ENCODE measurements at regions not wholly inside any gene's neighbourhood (a gene's known extent, or its start where the extent isn't known, plus 50 kb on each side); places are given as distances from the start of the nearest gene placed in this dataset.
A peak's percentile ranks its signal among the peaks of the same experiment; 100 is the strongest.

DNA sequence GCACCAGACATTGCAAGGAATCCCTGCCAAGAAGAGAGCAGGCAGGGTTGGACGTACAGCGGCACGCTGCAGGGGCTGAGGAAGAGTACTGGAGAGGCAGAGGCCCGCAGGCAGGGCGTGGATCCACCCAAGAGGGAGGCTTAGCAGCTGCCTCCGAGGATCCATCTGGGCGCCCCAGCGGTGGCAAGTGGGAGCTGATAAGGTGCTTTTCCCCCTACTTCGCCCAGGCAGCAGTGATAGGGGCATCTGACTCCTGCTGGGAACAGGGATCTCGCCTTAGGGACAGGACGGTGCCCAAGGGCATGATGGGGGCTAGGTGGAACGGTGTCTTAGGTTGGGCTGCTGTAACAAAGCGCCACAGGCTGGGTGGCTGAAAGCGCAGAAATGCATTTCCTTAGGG, 67.4 kb upstream of the HS6ST1 start:
- intact Hi-C loops (cut with micrococcal nuclease), result no loop called here

DNA sequence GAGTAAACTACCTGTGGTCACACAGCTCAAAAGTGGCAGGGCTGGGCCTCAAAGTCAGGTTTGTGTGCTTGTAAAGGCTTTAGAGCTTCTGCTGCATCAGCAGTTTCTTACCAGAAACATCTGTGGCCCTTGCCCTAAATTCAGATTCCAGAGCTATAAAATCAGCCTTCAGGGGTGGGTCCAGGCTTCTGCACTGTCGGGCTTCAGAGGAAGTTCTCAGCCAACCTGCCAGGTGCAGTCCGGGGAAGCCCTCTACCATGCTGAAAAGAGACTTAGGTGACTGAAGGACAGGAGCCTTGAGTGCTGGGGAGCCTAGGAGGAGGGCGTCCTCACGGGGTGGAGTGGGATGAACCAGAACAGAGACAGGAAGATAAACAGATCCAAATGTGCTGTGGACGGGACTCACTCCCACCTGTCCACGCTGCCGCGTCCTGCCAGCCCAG, 69.9 kb upstream of the HS6ST1 start:
- POLR2A ChIA-PET (ENCODE audit: unreplicated experiment), result no interaction called here
- no peaks in the 10 kb centered on the region for H3K36me3 ChIP-seq (ENCODE audit: low read depth, low read length)
- BruUV-seq (replicated peaks), result no TSS peak
- no peaks in the 10 kb centered on the region for H3F3A ChIP-seq (ENCODE audit: low read length, unreplicated experiment)
- no peaks in the 10 kb centered on the region for H3K9me2 ChIP-seq (replicated peaks; ENCODE audit: low read length)
- H3K4me3 ChIP-seq (ENCODE audit: low read length), result no peak overlapping the region
- H3K27ac ChIP-seq (ENCODE audit: low read length), result no peak overlapping the region
- intact Hi-C loops (cut with micrococcal nuclease), result no loop called here
- no peaks in the 10 kb centered on the region for H3K79me2 ChIP-seq (ENCODE audit: low read length)
- no peak overlapping the region for H3K9ac ChIP-seq (ENCODE audit: low read length)
- no peaks in the 10 kb centered on the region for H3K9me3 ChIP-seq (ENCODE audit: low read length)
- peak overlapping the region; percentile 38 for H2AFZ ChIP-seq (ENCODE audit: low read length)
- ATAC-seq, result peak; percentile 51
- peak; percentile 58 for DNase-seq
- H4K20me1 ChIP-seq (ENCODE audit: low read length), result no peaks in the 10 kb centered on the region
- peaks cover 11% of the 10 kb centered on the region for H3K4me1 ChIP-seq (ENCODE audit: insufficient read depth, low read length)
- H3K27me3 ChIP-seq (ENCODE audit: low read length), result 0 out of 2 replicates have a peak, but pooled peaks cover under 1% of the 10 kb centered on the region
- H3K4me2 ChIP-seq (ENCODE audit: low read length), result peak overlapping the region; percentile 42
- TF ChIP-seq EZH2 (IDR thresholded peaks at IDR 0.05; ENCODE audit: low read length, unreplicated experiment), result no peak
- TF ChIP-seq, protein P1, sequence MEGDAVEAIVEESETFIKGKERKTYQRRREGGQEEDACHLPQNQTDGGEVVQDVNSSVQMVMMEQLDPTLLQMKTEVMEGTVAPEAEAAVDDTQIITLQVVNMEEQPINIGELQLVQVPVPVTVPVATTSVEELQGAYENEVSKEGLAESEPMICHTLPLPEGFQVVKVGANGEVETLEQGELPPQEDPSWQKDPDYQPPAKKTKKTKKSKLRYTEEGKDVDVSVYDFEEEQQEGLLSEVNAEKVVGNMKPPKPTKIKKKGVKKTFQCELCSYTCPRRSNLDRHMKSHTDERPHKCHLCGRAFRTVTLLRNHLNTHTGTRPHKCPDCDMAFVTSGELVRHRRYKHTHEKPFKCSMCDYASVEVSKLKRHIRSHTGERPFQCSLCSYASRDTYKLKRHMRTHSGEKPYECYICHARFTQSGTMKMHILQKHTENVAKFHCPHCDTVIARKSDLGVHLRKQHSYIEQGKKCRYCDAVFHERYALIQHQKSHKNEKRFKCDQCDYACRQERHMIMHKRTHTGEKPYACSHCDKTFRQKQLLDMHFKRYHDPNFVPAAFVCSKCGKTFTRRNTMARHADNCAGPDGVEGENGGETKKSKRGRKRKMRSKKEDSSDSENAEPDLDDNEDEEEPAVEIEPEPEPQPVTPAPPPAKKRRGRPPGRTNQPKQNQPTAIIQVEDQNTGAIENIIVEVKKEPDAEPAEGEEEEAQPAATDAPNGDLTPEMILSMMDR (conservative IDR thresholded peaks at IDR 0.05; ENCODE audit: low read depth, low read length), result no peak
- TF ChIP-seq EZH2phosphoT487 (IDR thresholded peaks at IDR 0.05; ENCODE audit: borderline replicate concordance, low read length), result no peak
- CTCF ChIA-PET, result no interaction called here

More for the DNA sequence above, 67.4 kb upstream of the HS6ST1 start:
- Histone ChIP-seq H3K36me3 (ENCODE audit: low read depth, low read length) (no peaks in the 10 kb centered on the region), H3F3A (ENCODE audit: low read length, unreplicated experiment) (no peaks in the 10 kb centered on the region), H3K4me2 (ENCODE audit: low read length) (no peak overlapping the region), H3K9me2 (replicated peaks; ENCODE audit: low read length) (no peaks in the 10 kb centered on the region), H3K27me3 (ENCODE audit: low read length) (peaks cover 10% of the 10 kb centered on the region; the same call in 1 of the 2 replicates), H3K79me2 (ENCODE audit: low read length) (no peaks in the 10 kb centered on the region), H2AFZ (ENCODE audit: low read length) (no peak overlapping the region), H3K9me3 (ENCODE audit: low read length) (no peaks in the 10 kb centered on the region), H3K27ac (ENCODE audit: low read length) (no peak overlapping the region), H3K4me1 (ENCODE audit: insufficient read depth, low read length) (peaks cover 11% of the 10 kb centered on the region), H3K4me3 (ENCODE audit: low read length) (no peak overlapping the region), H3K9ac (ENCODE audit: low read length) (no peak overlapping the region), H4K20me1 (ENCODE audit: low read length) (no peaks in the 10 kb centered on the region)
- POLR2A ChIA-PET (ENCODE audit: unreplicated experiment), result no interaction called here
- CTCF ChIA-PET, result no interaction called here
- BruUV-seq (replicated peaks), result no TSS peak
- DNase-seq (no peak), ATAC-seq (no peak)
- TF ChIP-seq EZH2 (IDR thresholded peaks at IDR 0.05; ENCODE audit: low read length, unreplicated experiment) (no peak), EZH2phosphoT487 (IDR thresholded peaks at IDR 0.05; ENCODE audit: borderline replicate concordance, low read length) (no peak)
- TF ChIP-seq, protein P1 (conservative IDR thresholded peaks at IDR 0.05; ENCODE audit: low read depth, low read length), result no peak

DNA sequence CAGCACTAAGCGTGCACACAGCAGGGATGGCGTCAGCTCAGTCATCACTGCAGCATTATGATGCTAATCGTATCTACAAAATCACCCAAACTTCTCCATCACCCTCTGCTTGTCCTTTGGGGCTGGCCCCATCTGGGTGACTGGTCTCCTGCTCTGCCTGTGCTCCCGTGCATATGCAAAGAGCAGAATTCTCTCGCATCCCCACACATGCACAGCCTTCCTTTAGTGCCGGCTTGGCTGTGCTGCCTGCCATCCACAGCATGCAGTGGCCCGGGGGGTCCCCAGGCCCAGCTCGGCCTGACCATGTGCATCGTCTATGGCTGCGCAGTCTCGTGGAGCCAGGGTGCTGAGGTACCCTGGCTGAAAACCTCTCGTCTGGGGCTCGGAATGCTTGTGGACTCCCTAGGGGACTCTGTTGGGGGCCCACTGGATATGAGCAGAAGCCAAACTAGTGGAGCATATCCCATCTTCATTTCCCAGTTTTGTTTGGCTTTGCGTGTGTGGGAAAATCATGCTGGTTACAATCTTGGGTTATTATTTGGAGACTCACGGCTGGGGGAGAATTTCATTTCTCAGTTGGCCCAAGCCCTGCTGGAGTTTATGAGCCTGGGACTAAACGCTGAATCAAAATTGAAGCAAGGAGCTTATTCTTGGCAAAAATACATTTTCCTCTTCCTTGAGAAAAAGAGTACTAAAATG, 70.9 kb upstream of the HS6ST1 start:
- TF ChIP-seq, protein P1 (conservative IDR thresholded peaks at IDR 0.05; ENCODE audit: low read depth, low read length), result no peak
- TF ChIP-seq EZH2phosphoT487 (IDR thresholded peaks at IDR 0.05; ENCODE audit: borderline replicate concordance, low read length), result no peak
- no peak for TF ChIP-seq EZH2 (IDR thresholded peaks at IDR 0.05; ENCODE audit: low read length, unreplicated experiment)
- Histone ChIP-seq H3K9me2 (replicated peaks; ENCODE audit: low read length) (no peaks in the 10 kb centered on the region), H3K27ac (ENCODE audit: low read length) (no peak overlapping the region), H2AFZ (ENCODE audit: low read length) (no peak overlapping the region), H3K4me1 (ENCODE audit: insufficient read depth, low read length) (peaks cover 11% of the 10 kb centered on the region), H3F3A (ENCODE audit: low read length, unreplicated experiment) (no peaks in the 10 kb centered on the region), H3K79me2 (ENCODE audit: low read length) (no peaks in the 10 kb centered on the region), H3K4me2 (ENCODE audit: low read length) (no peak overlapping the region), H3K27me3 (ENCODE audit: low read length) (peaks cover 11% of the 10 kb centered on the region; the same call in 1 of the 2 replicates), H3K9ac (ENCODE audit: low read length) (no peak overlapping the region), H3K9me3 (ENCODE audit: low read length) (no peaks in the 10 kb centered on the region), H3K4me3 (ENCODE audit: low read length) (no peak overlapping the region), H3K36me3 (ENCODE audit: low read depth, low read length) (no peaks in the 10 kb centered on the region), H4K20me1 (ENCODE audit: low read length) (no peaks in the 10 kb centered on the region)
- CTCF ChIA-PET, result no interaction called here
- BruUV-seq (replicated peaks), result no TSS peak
- POLR2A ChIA-PET (ENCODE audit: unreplicated experiment), result no interaction called here
- intact Hi-C loops (cut with micrococcal nuclease), result no loop called here
- DNase-seq (no peak), ATAC-seq (no peak)
